ENCODE measurements at regions not wholly inside any gene's neighbourhood (a gene's known extent, or its start where the extent isn't known, plus 50 kb on each side); places are given as distances from the start of the nearest gene placed in this dataset.

- POLR2A ChIA-PET = interaction anchor here (0.6 to 1.1 kb wide), 4 partner anchors 24 to 45 kb away, joined by 3 to 4 read pairs (median 3); no protein-coding TSS in a partner anchor
Measured at GRCh38 chr5:87120518-87121303, 147.0 kb upstream of the RASA1 start.

GRCh38 chr5:87121304-87122150, 146.2 kb upstream of the RASA1 start:
- peak; percentile 66 for DNase-seq (ENCODE audit: low read depth, low spot score)
- H3K4me3 ChIP-seq (ENCODE audit: low read depth, low read length) = no peak overlapping the region
- CTCF ChIA-PET = no interaction called here
- POLR2A ChIA-PET = interaction anchor here (0.6 to 1.1 kb wide), 2 partner anchors 24 to 43 kb away, joined by 3 to 4 read pairs; no protein-coding TSS in a partner anchor
- no peaks in the 10 kb centered on the region for H3K27me3 ChIP-seq (ENCODE audit: control insufficient read depth, insufficient read depth, low read length)
- H3K9me3 ChIP-seq (ENCODE audit: control insufficient read depth, insufficient read depth, low read length) = peaks cover 3% of the 10 kb centered on the region; the same call in 1 of the 2 replicates
- H3K27ac ChIP-seq (ENCODE audit: low read depth, low read length) = peak overlapping the region; percentile 52
- no peak for TF ChIP-seq CTCF (IDR thresholded peaks at IDR 0.05; ENCODE audit: low read depth, low read length)

More at GRCh38 chr5:87120518-87121303, 147.0 kb upstream of the RASA1 start:
- no peak for TF ChIP-seq CTCF (IDR thresholded peaks at IDR 0.05; ENCODE audit: low read depth, low read length)
- peak; percentile 59 for DNase-seq (ENCODE audit: low read depth, low spot score)
- H3K27ac ChIP-seq (ENCODE audit: low read depth, low read length) = no peak overlapping the region
- no peak overlapping the region for H3K4me3 ChIP-seq (ENCODE audit: low read depth, low read length)
- H3K27me3 ChIP-seq (ENCODE audit: control insufficient read depth, insufficient read depth, low read length) = no peaks in the 10 kb centered on the region
- CTCF ChIA-PET = interaction anchor here (0.7 kb wide), 1 partner anchor 147 kb away, joined by 3 read pairs; the partner anchor contains the start of gene RASA1
- H3K9me3 ChIP-seq (ENCODE audit: control insufficient read depth, insufficient read depth, low read length) = peaks cover 3% of the 10 kb centered on the region; the same call in 1 of the 2 replicates

- Histone ChIP-seq H3K9me3 (ENCODE audit: control insufficient read depth, insufficient read depth, low read length) (peaks cover 3% of the 10 kb centered on the region; the same call in 1 of the 2 replicates), H3K27me3 (ENCODE audit: control insufficient read depth, insufficient read depth, low read length) (no peaks in the 10 kb centered on the region)
- POLR2A ChIA-PET = no interaction called here
Measured at GRCh38 chr5:87122151-87122977, 145.3 kb upstream of the RASA1 start.

GRCh38 chr5:87125766-87126165, 141.9 kb upstream of the RASA1 start:
- Histone ChIP-seq H3K4me3 (ENCODE audit: low read depth, low read length) (no peak overlapping the region), H3K9me3 (ENCODE audit: control insufficient read depth, insufficient read depth, low read length) (no peaks in the 10 kb centered on the region), H3K27me3 (ENCODE audit: control insufficient read depth, insufficient read depth, low read length) (no peaks in the 10 kb centered on the region), H3K27ac (ENCODE audit: low read depth, low read length) (no peak overlapping the region)
- POLR2A ChIA-PET = no interaction called here
- no peak for TF ChIP-seq CTCF (IDR thresholded peaks at IDR 0.05; ENCODE audit: low read depth, low read length)
- CTCF ChIA-PET = interaction anchor here (0.7 kb wide), 1 partner anchor 58 kb away, joined by 3 read pairs; no protein-coding TSS in a partner anchor
- DNase-seq (ENCODE audit: low read depth, low spot score) = no peak

More at GRCh38 chr5:87122151-87122977, 145.3 kb upstream of the RASA1 start:
- CTCF ChIA-PET = no interaction called here
- TF ChIP-seq CTCF (IDR thresholded peaks at IDR 0.05; ENCODE audit: low read depth, low read length) = no peak
- Histone ChIP-seq H3K27ac (ENCODE audit: low read depth, low read length) (no peak overlapping the region), H3K4me3 (ENCODE audit: low read depth, low read length) (no peak overlapping the region)
- DNase-seq (ENCODE audit: low read depth, low spot score) = no peak
